Ectodermal cell (in vitro differentiated cells): ENCODE measurements at regions not wholly inside any gene's neighbourhood (a gene's known extent, or its start where the extent isn't known, plus 50 kb on each side); places are given as distances from the start of the nearest gene placed in this dataset.

Experiments used
- H3K27ac ChIP-seq: 2 replicates; pipeline ENCODE4 v1.7.0; 2013; ENCODE audit warnings: mild to moderate bottlenecking, low read depth, low read length; ENCODE audit not compliant: insufficient read depth, poor library complexity, severe bottlenecking
- H3K27me3 ChIP-seq: 2 replicates; pipeline ENCODE4 v1.7.0; 2013; ENCODE audit warnings: mild to moderate bottlenecking, low read length; ENCODE audit not compliant: insufficient read depth, control insufficient read depth, poor library complexity, severe bottlenecking
- H3K36me3 ChIP-seq: one replicate; pipeline ENCODE4 v1.7.0; 2013; ENCODE audit warnings: low read length; ENCODE audit not compliant: control insufficient read depth, insufficient read depth
- H3K4me1 ChIP-seq: one replicate; pipeline ENCODE4 v1.7.0; 2013; ENCODE audit warnings: low read length; ENCODE audit not compliant: control insufficient read depth, insufficient read depth
- H3K4me3 ChIP-seq: 2 replicates; pipeline ENCODE4 v1.7.0; 2013; ENCODE audit warnings: low read depth, low read length, control low read depth; ENCODE audit not compliant: insufficient read depth
- H3K9me3 ChIP-seq: 2 replicates; pipeline ENCODE4 v1.7.0; 2013; ENCODE audit warnings: mild to moderate bottlenecking, low read length, moderate library complexity; ENCODE audit not compliant: control insufficient read depth
- WGBS, 2 experiments: methylation state at CpG; one replicate each; pipeline ENCODE4 v1.1.7; 2013; ENCODE audit warnings: missing lambda C conversion rate in 2 of 2; 5-methylcytosine and 5-hydroxymethylcytosine counted together

- no peaks in the 10 kb centered on the region for H3K4me1 ChIP-seq
- H3K9me3 ChIP-seq: no peaks in the 10 kb centered on the region
- H3K27ac ChIP-seq: no peak overlapping the region
- H3K4me3 ChIP-seq: no peak overlapping the region
- 93 to 97% methylated on average over 1 of the region's 1 CpG for WGBS, 2 experiments
- no peaks in the 10 kb centered on the region for H3K36me3 ChIP-seq
- no peaks in the 10 kb centered on the region for H3K27me3 ChIP-seq
These were observed 185.3 kb upstream of the ISX start for GRCh38 chr22:34880662-34881061.

- 89 to 91% methylated on average over 2 of the region's 2 CpGs for WGBS, 2 experiments
- H3K4me3 ChIP-seq: no peak overlapping the region
These were observed 184.5 kb upstream of the ISX start for GRCh38 chr22:34881453-34881852.

GRCh38 chr22:34885852-34886251 lies 180.1 kb upstream of the ISX start:
- Histone ChIP-seq H3K36me3 (no peaks in the 10 kb centered on the region), H3K27ac (no peak overlapping the region), H3K9me3 (no peaks in the 10 kb centered on the region), H3K27me3 (no peaks in the 10 kb centered on the region), H3K4me3 (no peak overlapping the region), H3K4me1 (no peaks in the 10 kb centered on the region)
- 94% methylated on average over 3 of the region's 3 CpGs for WGBS, 2 experiments

More at GRCh38 chr22:34881453-34881852, 184.5 kb upstream of the ISX start:
- Histone ChIP-seq H3K27ac (no peak overlapping the region), H3K9me3 (no peaks in the 10 kb centered on the region), H3K27me3 (no peaks in the 10 kb centered on the region), H3K36me3 (no peaks in the 10 kb centered on the region), H3K4me1 (no peaks in the 10 kb centered on the region)

- Histone ChIP-seq H3K9me3 (no peaks in the 10 kb centered on the region), H3K4me1 (no peaks in the 10 kb centered on the region), H3K27ac (no peak overlapping the region), H3K36me3 (no peaks in the 10 kb centered on the region), H3K27me3 (no peaks in the 10 kb centered on the region), H3K4me3 (no peak overlapping the region)
- 100% methylated on average over 2 of the region's 2 CpGs for WGBS, 2 experiments
These were observed 179.6 kb upstream of the ISX start for GRCh38 chr22:34886391-34886790.

GRCh38 chr22:34886812-34887211 lies 179.1 kb upstream of the ISX start:
- Histone ChIP-seq H3K27me3 (no peaks in the 10 kb centered on the region), H3K4me1 (no peaks in the 10 kb centered on the region), H3K36me3 (no peaks in the 10 kb centered on the region), H3K9me3 (no peaks in the 10 kb centered on the region), H3K4me3 (no peak overlapping the region), H3K27ac (no peak overlapping the region)
- WGBS, 2 experiments: 92 to 100% methylated on average over 1 of the region's 1 CpG

GRCh38 chr22:34897126-34897525 lies 168.8 kb upstream of the ISX start:
- Histone ChIP-seq H3K9me3 (no peaks in the 10 kb centered on the region), H3K27me3 (no peaks in the 10 kb centered on the region), H3K27ac (no peak overlapping the region), H3K36me3 (no peaks in the 10 kb centered on the region), H3K4me3 (no peak overlapping the region), H3K4me1 (no peaks in the 10 kb centered on the region)
- whole genome bisulfite sequencing, 2 experiments: 100% methylated on average over 1 of the region's 1 CpG; no CpG with 5 or more reads in 1 of the 2 experiments

GRCh38 chr22:34902335-34902734 lies 163.6 kb upstream of the ISX start:
- H3K27me3 ChIP-seq: no peaks in the 10 kb centered on the region
- H3K27ac ChIP-seq: no peak overlapping the region
- no peak overlapping the region for H3K4me3 ChIP-seq
- H3K9me3 ChIP-seq: no peaks in the 10 kb centered on the region
- H3K36me3 ChIP-seq: no peaks in the 10 kb centered on the region
- H3K4me1 ChIP-seq: no peaks in the 10 kb centered on the region

- H3K4me1 ChIP-seq: no peaks in the 10 kb centered on the region
- H3K9me3 ChIP-seq: no peaks in the 10 kb centered on the region
- no peaks in the 10 kb centered on the region for H3K36me3 ChIP-seq
- WGBS, 2 experiments: 91 to 94% methylated on average over 4 of the region's 4 CpGs
- no peaks in the 10 kb centered on the region for H3K27me3 ChIP-seq
- no peak overlapping the region for H3K4me3 ChIP-seq
- H3K27ac ChIP-seq: no peak overlapping the region
These were observed 162.5 kb upstream of the ISX start for GRCh38 chr22:34903416-34903815.

- H3K9me3 ChIP-seq: no peaks in the 10 kb centered on the region
- no peak overlapping the region for H3K27ac ChIP-seq
- no peaks in the 10 kb centered on the region for H3K36me3 ChIP-seq
- H3K27me3 ChIP-seq: no peaks in the 10 kb centered on the region
- no peaks in the 10 kb centered on the region for H3K4me1 ChIP-seq
- H3K4me3 ChIP-seq: no peak overlapping the region
- 87 to 100% methylated on average over 1 of the region's 1 CpG for WGBS, 2 experiments
These were observed 161.5 kb upstream of the ISX start for GRCh38 chr22:34904486-34904885.

GRCh38 chr22:34913826-34914225 lies 152.1 kb upstream of the ISX start:
- 92 to 93% methylated on average over 3 of the region's 3 CpGs for WGBS, 2 experiments

GRCh38 chr22:34914846-34915245 lies 151.1 kb upstream of the ISX start:
- Histone ChIP-seq H3K36me3 (no peaks in the 10 kb centered on the region), H3K9me3 (no peaks in the 10 kb centered on the region), H3K27me3 (no peaks in the 10 kb centered on the region), H3K4me3 (no peak overlapping the region), H3K4me1 (no peaks in the 10 kb centered on the region), H3K27ac (no peak overlapping the region)
- 81 to 83% methylated on average over 3 of the region's 3 CpGs for WGBS, 2 experiments

More at GRCh38 chr22:34913826-34914225, 152.1 kb upstream of the ISX start:
- H3K4me3 ChIP-seq: no peak overlapping the region
- no peaks in the 10 kb centered on the region for H3K4me1 ChIP-seq
- H3K36me3 ChIP-seq: no peaks in the 10 kb centered on the region
- no peak overlapping the region for H3K27ac ChIP-seq
- no peaks in the 10 kb centered on the region for H3K27me3 ChIP-seq
- no peaks in the 10 kb centered on the region for H3K9me3 ChIP-seq
